22Rv1 (cell line): ENCODE measurements at regions not wholly inside any gene's neighbourhood (a gene's known extent, or its start where the extent isn't known, plus 50 kb on each side); places are given as distances from the start of the nearest gene placed in this dataset.

Experiments
- ZFX ChIP-seq: fragments of 450-650 bp; IDR thresholded peaks from 2 replicates; pipeline ENCODE4 v1.6.1; 2017; ENCODE audit warnings: antibody characterized with exemption, borderline replicate concordance
- TF ChIP-seq, protein P1 (sequence below): fragments of 450-650 bp; IDR thresholded peaks from 2 replicates; pipeline ENCODE4 v1.5.1; 2017; ENCODE audit warnings: mild to moderate bottlenecking

DNA sequence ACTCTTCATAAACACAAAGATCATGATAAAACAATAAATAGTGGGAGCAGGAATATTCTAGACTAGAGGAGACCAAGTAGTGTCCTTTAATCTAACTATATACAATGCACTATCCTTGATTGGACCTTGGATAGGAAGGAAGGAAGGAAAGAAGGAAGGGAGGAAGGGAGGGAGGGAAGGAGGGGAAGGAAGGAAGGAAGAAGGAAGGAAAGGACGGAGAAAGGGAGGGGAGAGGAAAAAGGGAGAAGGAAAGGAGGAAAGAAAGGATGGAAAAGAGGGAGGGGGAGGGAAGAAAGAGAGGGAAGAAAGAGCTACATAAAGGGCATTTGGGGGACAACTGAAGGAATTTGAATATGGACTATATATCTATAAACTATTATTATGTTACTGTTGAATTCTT, 95.0 kb upstream of the SMARCAD1 start:
- TF ChIP-seq, protein P1, sequence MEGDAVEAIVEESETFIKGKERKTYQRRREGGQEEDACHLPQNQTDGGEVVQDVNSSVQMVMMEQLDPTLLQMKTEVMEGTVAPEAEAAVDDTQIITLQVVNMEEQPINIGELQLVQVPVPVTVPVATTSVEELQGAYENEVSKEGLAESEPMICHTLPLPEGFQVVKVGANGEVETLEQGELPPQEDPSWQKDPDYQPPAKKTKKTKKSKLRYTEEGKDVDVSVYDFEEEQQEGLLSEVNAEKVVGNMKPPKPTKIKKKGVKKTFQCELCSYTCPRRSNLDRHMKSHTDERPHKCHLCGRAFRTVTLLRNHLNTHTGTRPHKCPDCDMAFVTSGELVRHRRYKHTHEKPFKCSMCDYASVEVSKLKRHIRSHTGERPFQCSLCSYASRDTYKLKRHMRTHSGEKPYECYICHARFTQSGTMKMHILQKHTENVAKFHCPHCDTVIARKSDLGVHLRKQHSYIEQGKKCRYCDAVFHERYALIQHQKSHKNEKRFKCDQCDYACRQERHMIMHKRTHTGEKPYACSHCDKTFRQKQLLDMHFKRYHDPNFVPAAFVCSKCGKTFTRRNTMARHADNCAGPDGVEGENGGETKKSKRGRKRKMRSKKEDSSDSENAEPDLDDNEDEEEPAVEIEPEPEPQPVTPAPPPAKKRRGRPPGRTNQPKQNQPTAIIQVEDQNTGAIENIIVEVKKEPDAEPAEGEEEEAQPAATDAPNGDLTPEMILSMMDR = no peak
- TF ChIP-seq ZFX = no peak
